HEK293 (cell line): ENCODE measurements at regions not wholly inside any gene's neighbourhood (a gene's known extent, or its start where the extent isn't known, plus 50 kb on each side); places are given as distances from the start of the nearest gene placed in this dataset.
"Not testable (repeated sequence)": the region's sequence is repeated elsewhere in the genome, so short reads cannot be mapped to it uniquely, and the experiment has no call there.

Source experiments
- CTCF ChIA-PET: fragments of 350-600 bp; formaldehyde crosslinking; extraction: SDS; loops from one replicate; lab custom pipeline; 2021; ENCODE audit warnings: antibody characterized with exemption; lab: Yijun Ruan, JAX
- POLR2A ChIA-PET: fragments of 300-600 bp; formaldehyde crosslinking; extraction: SDS; loops from one replicate; lab custom pipeline; 2020; ENCODE audit warnings: antibody characterized with exemption, inconsistent platforms; lab: Yijun Ruan, JAX
- H3K27ac ChIP-seq: fragments of 200-500 bp; sonication (Bioruptor generic); 2 replicates; pipeline ENCODE4 v1.5.1; 2014; ENCODE audit warnings: low read depth, low read length, control low read depth, inconsistent platforms; ENCODE audit errors: extremely low read depth
- H3K36me3 ChIP-seq, 2 experiments: fragments of 200-500 bp in 1 of 2; sonication (Bioruptor generic) in 1 of 2; 1 replicate in 1 of 2; 2 replicates in 1 of 2; pipeline ENCODE4 v1.5.1; 2014 to 2017; ENCODE audit warnings: inconsistent platforms in 2 of 2, low read length in 2 of 2; ENCODE audit not compliant: control insufficient read depth in 2 of 2, insufficient read depth in 1 of 2
- H3K4me1 ChIP-seq: fragments of 200-500 bp; sonication (Bioruptor generic); 2 replicates; pipeline ENCODE4 v1.5.1; 2014; ENCODE audit warnings: mild to moderate bottlenecking, low read length, inconsistent platforms; ENCODE audit not compliant: control insufficient read depth, insufficient read depth
- H3K4me3 ChIP-seq: 2 replicates; pipeline ENCODE4 v1.5.1; 2011; ENCODE audit warnings: low read depth, mild to moderate bottlenecking, control low read depth, low read length, moderate library complexity
- H3K9me3 ChIP-seq: fragments of 200-500 bp; sonication (Bioruptor generic); 2 replicates; pipeline ENCODE4 v1.5.1; 2014; ENCODE audit warnings: low read depth, low read length, inconsistent platforms; ENCODE audit not compliant: control insufficient read depth, insufficient read depth
- TCF7L2 ChIP-seq: IDR thresholded peaks from 2 replicates; pipeline ENCODE4 v1.6.1; 2011; ENCODE audit warnings: low read depth, mild to moderate bottlenecking, inconsistent platforms, low read length, moderate library complexity, borderline replicate concordance
- ZNF184 ChIP-seq: fragments of 450-650 bp; IDR thresholded peaks from 2 replicates; pipeline ENCODE4 v1.5.1; 2018; ENCODE audit warnings: missing biosample characterization, mild to moderate bottlenecking, missing genetic modification characterization
- ZNF394 ChIP-seq: fragments of 450-650 bp; formaldehyde crosslinking; IDR thresholded peaks from 2 replicates; pipeline ENCODE4 v1.5.1; 2016; ENCODE audit warnings: missing biosample characterization, missing genetic modification characterization, mild to moderate bottlenecking, moderate library complexity, borderline replicate concordance
- ZNF426 ChIP-seq: fragments of 450-650 bp; formaldehyde crosslinking; IDR thresholded peaks from 2 replicates; pipeline ENCODE4 v1.5.1; 2017; ENCODE audit warnings: missing biosample characterization, missing genetic modification characterization, mild to moderate bottlenecking, inconsistent platforms, moderate library complexity
- ZNF555 ChIP-seq: fragments of 450-650 bp; formaldehyde crosslinking; conservative IDR thresholded peaks from 2 replicates; pipeline ENCODE4 v1.5.1; 2017; ENCODE audit warnings: missing biosample characterization, mild to moderate bottlenecking, missing genetic modification characterization, inconsistent platforms
- ZNF623 ChIP-seq: fragments of 450-650 bp; formaldehyde crosslinking; IDR thresholded peaks from 2 replicates; pipeline ENCODE4 v1.5.1; 2016; ENCODE audit warnings: missing biosample characterization, missing genetic modification characterization
- ZNF664 ChIP-seq: fragments of 450-650 bp; formaldehyde crosslinking; IDR thresholded peaks from 2 replicates; pipeline ENCODE4 v1.5.1; 2016; ENCODE audit warnings: missing biosample characterization, missing genetic modification characterization
- TF ChIP-seq, protein P1 (sequence below): fragments of 450-650 bp; formaldehyde crosslinking; conservative IDR thresholded peaks from 2 replicates; pipeline ENCODE4 v1.5.1; 2016; ENCODE audit warnings: low read depth, missing biosample characterization, missing genetic modification characterization
- TF ChIP-seq, protein P2 (sequence below): fragments of 450-650 bp; formaldehyde crosslinking; conservative IDR thresholded peaks from 2 replicates; pipeline ENCODE4 v1.5.1; 2016; ENCODE audit warnings: low read depth, missing biosample characterization, missing genetic modification characterization

DNA sequence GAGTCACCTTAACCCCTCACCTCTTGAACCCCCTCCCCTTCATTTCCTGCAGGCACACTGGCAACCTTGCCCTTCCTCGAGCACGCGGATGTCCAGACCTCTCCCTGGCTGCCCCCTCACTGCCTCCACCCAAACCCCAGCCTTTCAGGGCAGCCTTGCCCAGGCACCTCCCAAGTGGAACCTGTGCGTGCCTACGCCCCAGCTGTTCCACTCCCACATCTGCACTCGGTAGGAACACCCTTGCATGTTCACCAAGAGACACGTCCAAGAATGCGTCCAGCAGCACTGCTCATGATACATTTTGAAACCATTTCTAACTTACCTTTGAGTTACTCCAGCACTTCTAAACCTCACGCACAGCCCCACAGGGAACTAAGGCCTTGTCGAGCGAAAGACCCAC, 93.8 kb upstream of the YWHAQ start:
- CTCF ChIA-PET: no interaction called here
- Histone ChIP-seq H3K4me1 (no peaks in the 10 kb centered on the region), H3K4me3 (no peak overlapping the region), H3K27ac (no peak overlapping the region), H3K36me3 (no peaks in the 10 kb centered on the region), H3K9me3 (no peaks in the 10 kb centered on the region)
- TF ChIP-seq ZNF184 (tag by site-specific recombination): no peak
- POLR2A ChIA-PET: no interaction called here

DNA sequence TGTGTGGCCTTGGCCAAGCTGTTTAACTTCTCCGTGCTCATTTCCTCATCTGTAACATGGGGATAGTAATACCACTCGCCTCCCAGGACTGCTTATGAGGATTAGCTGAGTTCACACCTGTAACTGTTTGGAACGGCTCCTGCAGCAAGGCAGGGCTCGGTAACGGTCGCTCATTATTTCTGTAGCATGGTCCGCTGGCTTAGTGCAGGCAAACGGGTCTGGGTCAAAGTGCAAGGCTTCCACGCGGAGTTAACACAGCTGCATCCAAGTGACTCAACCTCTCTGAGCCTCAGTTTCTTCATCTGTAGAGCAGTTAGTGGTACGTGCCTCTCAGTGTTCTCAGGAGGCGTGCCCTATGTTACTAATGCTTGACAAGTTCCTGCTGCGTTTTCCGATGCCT, 94.3 kb upstream of the YWHAQ start:
- H3K4me1 ChIP-seq: no peaks in the 10 kb centered on the region
- TF ChIP-seq TCF7L2: no peak
- H3K36me3 ChIP-seq: no peaks in the 10 kb centered on the region
- CTCF ChIA-PET: no interaction called here
- no peak overlapping the region for H3K27ac ChIP-seq
- POLR2A ChIA-PET: no interaction called here
- no peak overlapping the region for H3K4me3 ChIP-seq
- H3K9me3 ChIP-seq: no peaks in the 10 kb centered on the region

DNA sequence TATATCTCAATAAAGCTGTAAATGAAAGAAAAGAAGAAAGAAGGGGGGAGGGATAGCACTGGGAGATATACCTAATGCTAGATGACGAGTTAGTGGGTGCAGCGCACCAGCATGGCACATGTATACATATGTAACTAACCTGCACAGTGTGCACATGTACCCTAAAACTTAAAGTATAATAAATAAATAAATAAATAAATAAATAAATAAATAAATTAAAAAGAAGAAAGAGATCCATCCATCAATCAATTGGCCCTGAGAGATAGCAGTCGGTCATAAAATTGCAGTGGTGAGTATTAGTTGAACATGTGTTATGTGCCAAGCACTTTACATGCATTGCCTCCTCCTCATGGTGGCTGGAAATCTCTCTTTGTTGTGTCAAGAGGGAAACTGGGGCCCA, 95.2 kb upstream of the YWHAQ start:
- H3K4me3 ChIP-seq, H3K36me3 ChIP-seq: not testable (repeated sequence)
- TF ChIP-seq ZNF623 (tag by site-specific recombination) (peak; percentile 30; the same call in 1 of the 2 replicates), ZNF555 (0 out of 2 replicates have a peak, but pooled peaks have one; percentile 14), ZNF426 (tag by site-specific recombination) (peak; percentile 40), ZNF394 (tag by site-specific recombination) (peak; percentile 63; the same call in 1 of the 2 replicates), ZNF664 (tag by site-specific recombination) (0 out of 2 replicates have a peak, but pooled peaks have one; percentile 18)
- TF ChIP-seq, protein P1, sequence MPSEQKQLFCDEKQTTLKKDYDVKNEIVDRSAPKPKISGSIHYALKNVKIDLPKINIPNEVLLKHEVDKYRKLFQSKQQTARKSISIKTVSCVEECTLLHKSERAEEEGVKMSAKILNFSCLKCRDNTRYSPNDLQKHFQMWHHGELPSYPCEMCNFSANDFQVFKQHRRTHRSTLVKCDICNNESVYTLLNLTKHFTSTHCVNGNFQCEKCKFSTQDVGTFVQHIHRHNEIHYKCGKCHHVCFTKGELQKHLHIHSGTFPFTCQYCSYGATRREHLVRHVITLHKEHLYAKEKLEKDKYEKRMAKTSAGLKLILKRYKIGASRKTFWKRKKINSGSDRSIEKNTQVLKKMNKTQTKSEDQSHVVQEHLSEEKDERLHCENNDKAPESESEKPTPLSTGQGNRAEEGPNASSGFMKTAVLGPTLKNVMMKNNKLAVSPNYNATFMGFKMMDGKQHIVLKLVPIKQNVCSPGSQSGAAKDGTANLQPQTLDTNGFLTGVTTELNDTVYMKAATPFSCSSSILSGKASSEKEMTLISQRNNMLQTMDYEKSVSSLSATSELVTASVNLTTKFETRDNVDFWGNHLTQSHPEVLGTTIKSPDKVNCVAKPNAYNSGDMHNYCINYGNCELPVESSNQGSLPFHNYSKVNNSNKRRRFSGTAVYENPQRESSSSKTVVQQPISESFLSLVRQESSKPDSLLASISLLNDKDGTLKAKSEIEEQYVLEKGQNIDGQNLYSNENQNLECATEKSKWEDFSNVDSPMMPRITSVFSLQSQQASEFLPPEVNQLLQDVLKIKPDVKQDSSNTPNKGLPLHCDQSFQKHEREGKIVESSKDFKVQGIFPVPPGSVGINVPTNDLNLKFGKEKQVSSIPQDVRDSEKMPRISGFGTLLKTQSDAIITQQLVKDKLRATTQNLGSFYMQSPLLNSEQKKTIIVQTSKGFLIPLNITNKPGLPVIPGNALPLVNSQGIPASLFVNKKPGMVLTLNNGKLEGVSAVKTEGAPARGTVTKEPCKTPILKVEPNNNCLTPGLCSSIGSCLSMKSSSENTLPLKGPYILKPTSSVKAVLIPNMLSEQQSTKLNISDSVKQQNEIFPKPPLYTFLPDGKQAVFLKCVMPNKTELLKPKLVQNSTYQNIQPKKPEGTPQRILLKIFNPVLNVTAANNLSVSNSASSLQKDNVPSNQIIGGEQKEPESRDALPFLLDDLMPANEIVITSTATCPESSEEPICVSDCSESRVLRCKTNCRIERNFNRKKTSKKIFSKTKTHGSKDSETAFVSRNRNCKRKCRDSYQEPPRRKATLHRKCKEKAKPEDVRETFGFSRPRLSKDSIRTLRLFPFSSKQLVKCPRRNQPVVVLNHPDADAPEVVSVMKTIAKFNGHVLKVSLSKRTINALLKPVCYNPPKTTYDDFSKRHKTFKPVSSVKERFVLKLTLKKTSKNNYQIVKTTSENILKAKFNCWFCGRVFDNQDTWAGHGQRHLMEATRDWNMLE: peak; percentile 56; the same call in 1 of the 2 replicates
- TF ChIP-seq, protein P2, sequence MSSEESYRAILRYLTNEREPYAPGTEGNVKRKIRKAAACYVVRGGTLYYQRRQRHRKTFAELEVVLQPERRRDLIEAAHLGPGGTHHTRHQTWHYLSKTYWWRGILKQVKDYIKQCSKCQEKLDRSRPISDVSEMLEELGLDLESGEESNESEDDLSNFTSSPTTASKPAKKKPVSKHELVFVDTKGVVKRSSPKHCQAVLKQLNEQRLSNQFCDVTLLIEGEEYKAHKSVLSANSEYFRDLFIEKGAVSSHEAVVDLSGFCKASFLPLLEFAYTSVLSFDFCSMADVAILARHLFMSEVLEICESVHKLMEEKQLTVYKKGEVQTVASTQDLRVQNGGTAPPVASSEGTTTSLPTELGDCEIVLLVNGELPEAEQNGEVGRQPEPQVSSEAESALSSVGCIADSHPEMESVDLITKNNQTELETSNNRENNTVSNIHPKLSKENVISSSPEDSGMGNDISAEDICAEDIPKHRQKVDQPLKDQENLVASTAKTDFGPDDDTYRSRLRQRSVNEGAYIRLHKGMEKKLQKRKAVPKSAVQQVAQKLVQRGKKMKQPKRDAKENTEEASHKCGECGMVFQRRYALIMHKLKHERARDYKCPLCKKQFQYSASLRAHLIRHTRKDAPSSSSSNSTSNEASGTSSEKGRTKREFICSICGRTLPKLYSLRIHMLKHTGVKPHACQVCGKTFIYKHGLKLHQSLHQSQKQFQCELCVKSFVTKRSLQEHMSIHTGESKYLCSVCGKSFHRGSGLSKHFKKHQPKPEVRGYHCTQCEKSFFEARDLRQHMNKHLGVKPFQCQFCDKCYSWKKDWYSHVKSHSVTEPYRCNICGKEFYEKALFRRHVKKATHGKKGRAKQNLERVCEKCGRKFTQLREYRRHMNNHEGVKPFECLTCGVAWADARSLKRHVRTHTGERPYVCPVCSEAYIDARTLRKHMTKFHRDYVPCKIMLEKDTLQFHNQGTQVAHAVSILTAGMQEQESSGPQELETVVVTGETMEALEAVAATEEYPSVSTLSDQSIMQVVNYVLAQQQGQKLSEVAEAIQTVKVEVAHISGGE (tag by site-specific recombination): peak; percentile 65; the same call in 1 of the 2 replicates
- TF ChIP-seq, all 188 proteins: peak for 7; not testable (repeated sequence) for 181
- POLR2A ChIA-PET, H3K9me3 ChIP-seq, CTCF ChIA-PET, H3K27ac ChIP-seq, H3K4me1 ChIP-seq: not testable (repeated sequence)

DNA sequence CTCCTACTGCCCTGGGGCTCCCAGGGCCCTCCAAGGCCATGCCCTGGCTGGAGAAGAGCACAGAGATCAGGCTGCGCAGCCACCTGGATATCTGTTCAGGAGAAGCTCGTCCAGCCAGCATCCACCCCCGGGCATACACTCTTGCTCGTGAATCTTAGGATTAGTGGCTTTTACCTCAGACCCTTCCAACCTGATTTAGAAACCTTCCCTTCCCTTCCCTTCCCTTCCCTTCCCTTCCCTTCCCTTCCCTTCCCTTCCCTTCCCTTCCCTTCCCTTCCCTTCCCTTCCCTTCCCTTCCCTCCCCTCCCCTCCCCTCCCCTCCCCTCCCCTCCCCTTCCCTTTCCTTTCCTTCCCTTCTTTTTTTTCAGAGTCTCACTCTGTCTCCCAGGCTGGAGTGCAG, 99.7 kb upstream of the YWHAQ start:
- CTCF ChIA-PET, H3K4me1 ChIP-seq, H3K36me3 ChIP-seq, H3K4me3 ChIP-seq, POLR2A ChIA-PET, H3K27ac ChIP-seq, H3K9me3 ChIP-seq: not testable (repeated sequence)
